ENCODE measurements at regions not wholly inside any gene's neighbourhood (a gene's known extent, or its start where the extent isn't known, plus 50 kb on each side); places are given as distances from the start of the nearest gene placed in this dataset.
A peak's percentile ranks its signal among the peaks of the same experiment; 100 is the strongest.

- no peak overlapping the region for H3K27ac Mint-ChIP-seq
- H3K4me3 Mint-ChIP-seq (ENCODE audit: low read depth): no peak overlapping the region
- H3K9me3 Mint-ChIP-seq (ENCODE audit: low read depth): no peaks in the 10 kb centered on the region
- TF ChIP-seq CTCF (IDR thresholded peaks at IDR 0.05; ENCODE audit: unreplicated experiment): no peak
- DNase-seq (ENCODE audit: low spot score, unreplicated experiment): no peak
- H3K36me3 Mint-ChIP-seq (ENCODE audit: insufficient read depth): no peaks in the 10 kb centered on the region
- H3K4me1 Mint-ChIP-seq (ENCODE audit: low read depth): peaks cover 4% of the 10 kb centered on the region
- peaks cover 20% of the 10 kb centered on the region for H3K27me3 Mint-ChIP-seq
Observed at GRCh38 chr2:64863097-64863820, 125.9 kb upstream of the SLC1A4 start.

GRCh38 chr2:64865073-64865830, 123.9 kb upstream of the SLC1A4 start:
- H3K36me3 Mint-ChIP-seq (ENCODE audit: insufficient read depth): no peaks in the 10 kb centered on the region
- peak; percentile 61 for DNase-seq (ENCODE audit: low spot score, unreplicated experiment)
- H3K4me3 Mint-ChIP-seq (ENCODE audit: low read depth): no peak overlapping the region
- peak overlapping the region; percentile 30 for H3K27ac Mint-ChIP-seq
- peak; percentile 96 for TF ChIP-seq CTCF (IDR thresholded peaks at IDR 0.05; ENCODE audit: unreplicated experiment)
- no peaks in the 10 kb centered on the region for H3K9me3 Mint-ChIP-seq (ENCODE audit: low read depth)
- H3K4me1 Mint-ChIP-seq (ENCODE audit: low read depth): no peaks in the 10 kb centered on the region
- H3K27me3 Mint-ChIP-seq: peaks cover 25% of the 10 kb centered on the region

GRCh38 chr2:64865831-64866345, 123.3 kb upstream of the SLC1A4 start:
- Mint-ChIP-seq H3K36me3 (ENCODE audit: insufficient read depth) (no peaks in the 10 kb centered on the region), H3K4me3 (ENCODE audit: low read depth) (no peak overlapping the region), H3K27me3 (peaks cover 25% of the 10 kb centered on the region), H3K9me3 (ENCODE audit: low read depth) (no peaks in the 10 kb centered on the region), H3K4me1 (ENCODE audit: low read depth) (no peaks in the 10 kb centered on the region), H3K27ac (no peak overlapping the region)
- peak; percentile 7 for TF ChIP-seq CTCF (IDR thresholded peaks at IDR 0.05; ENCODE audit: unreplicated experiment)
- DNase-seq (ENCODE audit: low spot score, unreplicated experiment): no peak

GRCh38 chr2:64866797-64867196, 122.4 kb upstream of the SLC1A4 start:
- TF ChIP-seq CTCF (IDR thresholded peaks at IDR 0.05; ENCODE audit: unreplicated experiment): no peak
- no peaks in the 10 kb centered on the region for H3K36me3 Mint-ChIP-seq (ENCODE audit: insufficient read depth)
- DNase-seq (ENCODE audit: low spot score, unreplicated experiment): no peak
- no peak overlapping the region for H3K27ac Mint-ChIP-seq
- no peaks in the 10 kb centered on the region for H3K9me3 Mint-ChIP-seq (ENCODE audit: low read depth)
- H3K27me3 Mint-ChIP-seq: peaks cover 25% of the 10 kb centered on the region
- no peaks in the 10 kb centered on the region for H3K4me1 Mint-ChIP-seq (ENCODE audit: low read depth)
- peak overlapping the region; percentile 52 for H3K4me3 Mint-ChIP-seq (ENCODE audit: low read depth)

GRCh38 chr2:64867253-64867996, 121.8 kb upstream of the SLC1A4 start:
- no peaks in the 10 kb centered on the region for H3K36me3 Mint-ChIP-seq (ENCODE audit: insufficient read depth)
- no peak overlapping the region for H3K4me3 Mint-ChIP-seq (ENCODE audit: low read depth)
- H3K27ac Mint-ChIP-seq: no peak overlapping the region
- H3K4me1 Mint-ChIP-seq (ENCODE audit: low read depth): no peaks in the 10 kb centered on the region
- no peak for TF ChIP-seq CTCF (IDR thresholded peaks at IDR 0.05; ENCODE audit: unreplicated experiment)
- H3K9me3 Mint-ChIP-seq (ENCODE audit: low read depth): no peaks in the 10 kb centered on the region
- DNase-seq (ENCODE audit: low spot score, unreplicated experiment): no peak
- H3K27me3 Mint-ChIP-seq: peaks cover 25% of the 10 kb centered on the region
